OCI-LY3 (cell line): ENCODE measurements at regions not wholly inside any gene's neighbourhood (a gene's known extent, or its start where the extent isn't known, plus 50 kb on each side); places are given as distances from the start of the nearest gene placed in this dataset.

Source experiments
- H2AFZ ChIP-seq: fragments of 200-600, 300-600 bp; shearing (Covaris generic); 2 replicates; pipeline ENCODE4 v1.6.0; 2014; ENCODE audit warnings: antibody characterized with exemption, low read depth, low read length
- H3K27ac ChIP-seq: fragments of 200-600, 300-600 bp; sonication (generic); 2 replicates; pipeline ENCODE4 v1.5.1; 2014; ENCODE audit warnings: mild to moderate bottlenecking, low read length, moderate library complexity, mixed read lengths
- H3K27me3 ChIP-seq: fragments of 200-600, 300-600 bp; sonication (generic); 2 replicates; pipeline ENCODE4 v1.6.1; 2014; ENCODE audit warnings: low read depth, low read length, mixed read lengths
- H3K36me3 ChIP-seq: fragments of 200-600, 300-600 bp; sonication (generic); replicated peaks from 2 replicates; pipeline ENCODE3; 2014; ENCODE audit warnings: low read depth, low read length, mixed read lengths
- H3K4me1 ChIP-seq: fragments of 300-600, 200-600 bp; sonication (generic); 2 replicates; pipeline ENCODE4 v1.6.1; 2014; ENCODE audit warnings: low read length, mixed read lengths
- H3K4me2 ChIP-seq: fragments of 200-600, 300-600 bp; sonication (generic); 2 replicates; pipeline ENCODE4 v1.6.1; 2014; ENCODE audit warnings: low read length, mixed read lengths
- H3K4me3 ChIP-seq: fragments of 300-600, 200-600 bp; sonication (generic); 2 replicates; pipeline ENCODE4 v1.5.1; 2014; ENCODE audit warnings: antibody characterized with exemption, mild to moderate bottlenecking, low read length, moderate library complexity
- H3K79me2 ChIP-seq: fragments of 300-600, 200-600 bp; shearing (Covaris generic); 2 replicates; pipeline ENCODE4 v1.6.1; 2014; ENCODE audit warnings: mild to moderate bottlenecking, low read length, mixed read lengths
- H3K9ac ChIP-seq: fragments of 300-600, 200-600 bp; shearing (Covaris generic); 2 replicates; pipeline ENCODE4 v1.6.0; 2014; ENCODE audit warnings: mild to moderate bottlenecking, low read length, moderate library complexity
- H3K9me3 ChIP-seq: fragments of 200-600, 300-600 bp; shearing (Covaris generic); 2 replicates; pipeline ENCODE4 v1.6.1; 2014; ENCODE audit warnings: low read length, mixed read lengths; ENCODE audit not compliant: insufficient read depth
- H4K20me1 ChIP-seq: fragments of 200-600, 300-600 bp; sonication (generic); 2 replicates; pipeline ENCODE4 v1.6.1; 2016; ENCODE audit warnings: low read length, mixed read lengths; ENCODE audit not compliant: insufficient read depth
- CTCF ChIP-seq: fragments of 200-600, 300-600 bp; sonication (generic); IDR thresholded peaks from 2 replicates; pipeline ENCODE4 v1.5.1; 2014; ENCODE audit warnings: antibody characterized with exemption, low read length, low read depth
- EZH2phosphoT487 ChIP-seq: fragments of 200-600 bp; shearing (Covaris generic); IDR thresholded peaks from 2 replicates; pipeline ENCODE4 v1.6.1; 2018; ENCODE audit warnings: antibody characterized with exemption, mixed run types, low read depth

GRCh38 chr2:74779265-74779558, 54.7 kb upstream of the HK2 start:
- TF ChIP-seq EZH2phosphoT487 (no peak), CTCF (no peak)
- no peak overlapping the region for H3K4me2 ChIP-seq
- H3K27ac ChIP-seq = no peak overlapping the region
- no peaks in the 10 kb centered on the region for H4K20me1 ChIP-seq
- H3K9ac ChIP-seq = no peak overlapping the region
- H3K9me3 ChIP-seq = no peaks in the 10 kb centered on the region
- no peak overlapping the region for H2AFZ ChIP-seq
- no peak overlapping the region for H3K4me3 ChIP-seq
- H3K4me1 ChIP-seq = no peaks in the 10 kb centered on the region
- peaks cover 10% of the 10 kb centered on the region; the same call in 1 of the 2 replicates for H3K27me3 ChIP-seq
- H3K36me3 ChIP-seq = no peaks in the 10 kb centered on the region
- H3K79me2 ChIP-seq = no peaks in the 10 kb centered on the region

- no peak for TF ChIP-seq EZH2phosphoT487
- TF ChIP-seq CTCF = no peak
- H3K27ac ChIP-seq = no peak overlapping the region
- no peaks in the 10 kb centered on the region for H4K20me1 ChIP-seq
- no peaks in the 10 kb centered on the region for H3K36me3 ChIP-seq
- H3K4me2 ChIP-seq = no peak overlapping the region
- H3K79me2 ChIP-seq = no peaks in the 10 kb centered on the region
- H3K4me1 ChIP-seq = no peaks in the 10 kb centered on the region
- no peak overlapping the region for H3K4me3 ChIP-seq
- H3K9ac ChIP-seq = no peak overlapping the region
- H3K27me3 ChIP-seq = peaks cover 15% of the 10 kb centered on the region; the same call in 1 of the 2 replicates
- H3K9me3 ChIP-seq = no peaks in the 10 kb centered on the region
- H2AFZ ChIP-seq = no peak overlapping the region
Measured at GRCh38 chr2:74779587-74780135, 54.3 kb upstream of the HK2 start.
